Activated CD4-positive, CD25-positive, alpha-beta regulatory T cell treated with anti-CD3 and anti-CD28 coated beads, Interleukin-2, amount 50 U/mL, for 16 hours (primary cell): ENCODE measurements at regions not wholly inside any gene's neighbourhood (a gene's known extent, or its start where the extent isn't known, plus 50 kb on each side); places are given as distances from the start of the nearest gene placed in this dataset.

Experiments
- DNase-seq: peaks from one replicate; pipeline ENCODE4 v3.0.0-alpha.2; 2020; ENCODE audit warnings: low read depth, low spot score

DNA sequence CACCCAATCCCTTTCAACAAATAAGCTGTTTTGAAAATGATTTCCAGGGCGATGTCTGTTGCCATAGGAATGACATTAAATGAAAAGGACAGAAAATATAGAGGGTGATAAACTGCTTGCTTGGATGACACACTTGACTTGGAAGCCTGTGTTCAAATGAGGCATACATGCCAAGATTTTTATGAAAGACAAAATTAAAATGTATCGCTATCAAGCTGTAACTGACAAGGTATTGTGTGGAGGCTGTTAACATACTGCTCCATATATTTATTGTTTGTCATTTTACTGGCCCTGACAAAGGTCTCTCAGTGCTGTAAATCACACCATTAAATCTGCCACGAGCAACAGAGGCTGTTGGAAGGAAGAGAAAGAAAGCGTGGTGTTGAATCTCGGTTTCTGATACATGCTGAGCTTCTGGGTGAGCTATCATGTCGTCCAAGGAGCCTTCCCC is 456.2 kb upstream of the SALL1 start:
- DNase-seq: no peak

DNA sequence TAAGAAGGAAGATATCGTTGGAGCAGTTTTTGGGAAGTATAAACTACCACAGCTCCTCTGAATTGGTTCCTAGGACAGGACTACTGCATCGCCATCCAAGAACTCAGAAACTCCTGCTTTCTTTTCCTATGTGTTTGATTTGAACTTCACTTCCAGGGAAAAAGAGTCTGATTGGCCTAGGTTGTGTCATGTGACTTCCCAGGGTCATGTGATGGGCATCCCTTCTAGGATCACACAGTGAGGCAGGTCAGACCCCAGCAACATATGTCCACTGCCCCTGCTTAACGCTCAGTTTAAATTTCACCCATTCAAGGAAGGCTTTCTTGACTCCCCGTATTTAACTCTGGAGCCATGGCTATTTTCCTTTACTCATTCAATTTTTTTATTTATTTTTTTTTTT is 445.2 kb upstream of the SALL1 start:
- DNase-seq: no peak

DNA sequence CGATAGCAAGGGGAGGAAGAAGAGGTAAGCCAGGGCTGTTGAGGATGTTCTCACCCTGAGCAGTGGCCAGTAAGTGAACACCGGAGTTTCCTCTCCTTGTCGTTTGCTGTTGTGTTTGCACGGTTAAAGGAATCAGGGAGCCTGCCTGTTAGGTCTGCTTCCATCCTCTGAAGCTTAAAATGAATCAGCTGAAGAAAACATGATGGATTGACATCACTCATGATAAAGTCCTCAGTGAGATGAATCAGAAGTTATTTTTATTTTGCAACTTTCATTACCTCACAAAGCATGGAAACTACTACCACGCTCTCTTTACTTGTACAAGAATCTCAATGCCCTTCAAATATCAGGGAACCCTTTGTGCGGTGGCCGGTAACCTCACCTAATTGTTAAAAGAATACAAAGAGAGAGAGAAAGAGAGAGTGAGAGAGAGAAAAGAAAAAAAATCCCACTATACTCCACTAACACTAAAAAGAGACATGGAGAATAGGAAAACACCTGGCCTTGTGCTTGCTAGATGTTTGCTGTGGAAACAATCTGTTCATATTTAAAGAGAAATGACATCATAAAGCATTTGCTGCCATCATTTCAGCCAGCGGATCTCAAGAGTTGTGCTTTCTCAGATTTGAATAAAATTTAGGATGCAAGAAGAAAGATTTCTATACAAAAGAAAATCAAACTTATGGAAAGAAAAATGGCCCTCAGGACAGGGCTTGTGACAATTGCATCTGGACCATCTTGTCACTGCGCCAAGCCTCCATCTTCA is 441.6 kb upstream of the SALL1 start:
- DNase-seq: no peak

DNA sequence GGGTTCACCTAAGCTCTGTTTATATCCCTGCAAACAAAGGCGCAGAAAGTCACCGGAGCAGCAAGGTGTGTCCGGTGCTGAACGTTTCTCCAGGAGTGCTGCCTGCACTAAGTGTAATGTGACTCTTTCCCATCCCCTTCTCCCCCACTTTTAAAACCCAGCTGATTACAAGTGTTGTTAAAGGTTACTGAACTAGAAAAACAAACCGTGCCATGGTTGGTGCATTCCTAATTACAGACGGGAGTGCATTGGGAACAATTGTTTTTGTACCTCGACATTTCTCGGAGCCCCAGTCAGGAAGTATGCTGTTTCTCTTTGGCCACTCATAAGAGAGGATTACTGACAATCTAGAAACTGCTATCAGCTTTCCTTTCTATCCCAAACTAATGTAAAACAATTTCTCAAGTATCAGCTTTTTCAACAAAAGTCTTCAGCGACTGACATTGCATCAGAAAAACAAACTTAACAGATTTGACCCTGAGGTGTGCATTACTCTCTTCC is 441.0 kb upstream of the SALL1 start:
- no peak for DNase-seq

DNA sequence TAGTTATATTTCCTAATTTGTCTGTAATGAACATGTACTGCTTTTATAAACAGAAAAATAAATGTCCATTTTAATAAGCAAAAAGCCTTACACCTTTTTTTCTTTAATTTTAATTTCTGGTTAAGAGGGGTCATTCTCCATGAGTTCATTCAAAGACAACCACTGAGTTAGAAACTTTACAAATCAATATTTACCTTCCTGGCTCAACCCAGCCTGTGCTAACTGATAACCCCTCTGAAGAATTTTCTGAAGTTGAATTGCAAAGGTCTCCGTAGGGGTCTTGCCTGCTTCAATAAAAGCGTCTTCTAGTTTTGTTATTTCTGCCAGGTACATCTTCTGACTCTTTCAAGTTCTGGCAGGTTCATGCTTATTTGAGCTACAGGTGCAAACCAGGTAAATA is 440.4 kb upstream of the SALL1 start:
- no peak for DNase-seq

DNA sequence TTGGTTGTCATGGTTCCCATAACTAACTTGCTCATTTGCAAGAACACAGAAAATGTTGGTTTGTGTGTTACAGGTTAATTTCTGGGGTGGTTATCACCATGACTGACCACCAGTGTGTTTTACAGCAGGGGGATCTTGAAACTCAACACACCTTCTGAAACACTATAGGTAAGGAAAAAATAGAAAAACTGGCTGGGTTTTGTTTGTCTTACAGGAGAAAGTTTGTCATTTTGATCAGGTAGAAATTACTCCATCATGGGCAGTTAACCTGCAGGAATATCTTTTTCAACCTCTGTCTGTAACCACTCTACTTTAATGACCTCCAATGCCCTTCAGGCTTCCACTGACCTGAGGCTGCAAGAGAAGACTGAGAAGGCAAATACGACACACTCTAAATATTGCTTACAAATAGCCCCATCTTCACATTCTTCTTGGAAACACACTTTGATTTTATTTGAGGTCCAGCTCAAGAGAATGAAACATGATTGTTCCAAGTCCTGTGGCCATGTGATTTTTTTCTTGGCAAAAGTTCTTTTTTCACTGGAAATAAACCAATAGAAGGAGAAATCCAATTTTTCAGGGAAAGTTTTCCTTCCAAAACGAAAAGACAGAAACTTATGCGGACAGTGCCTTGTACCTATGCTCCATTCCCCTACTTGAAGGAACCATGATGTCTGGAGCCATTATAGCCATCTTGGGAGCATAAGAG is 428.7 kb upstream of the SALL1 start:
- DNase-seq: no peak

DNA sequence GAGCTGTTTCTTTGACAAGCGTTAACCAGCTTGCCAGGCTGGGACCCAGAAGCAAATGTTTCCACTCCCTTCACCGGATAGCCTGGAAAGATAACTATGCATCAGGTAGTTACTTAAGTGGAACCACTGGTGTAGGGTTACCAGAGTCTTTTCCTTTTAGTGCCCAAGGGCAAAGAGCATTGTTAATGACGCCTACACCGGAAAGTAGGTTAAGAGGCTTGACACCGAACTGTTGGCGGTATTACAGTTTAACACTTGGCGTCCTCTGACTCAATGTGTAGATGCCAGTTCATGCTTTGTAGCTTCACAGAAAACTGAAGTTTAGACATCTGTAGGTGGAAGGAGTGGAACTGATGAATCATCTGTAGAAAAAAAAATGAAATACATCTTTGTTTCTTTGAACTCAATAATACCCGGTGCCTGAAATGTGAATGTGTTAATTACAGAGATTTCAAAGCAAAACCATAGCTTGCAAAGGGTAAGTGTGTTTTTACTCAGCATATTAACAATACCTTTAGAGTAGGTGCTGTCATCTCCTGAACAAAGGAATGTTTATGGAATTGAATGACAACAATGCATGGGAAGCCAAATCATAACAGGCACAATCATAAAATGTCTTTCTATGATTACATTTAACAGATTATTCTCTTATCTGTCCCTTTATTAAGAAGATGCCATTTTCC is 426.7 kb upstream of the SALL1 start:
- DNase-seq: no peak

DNA sequence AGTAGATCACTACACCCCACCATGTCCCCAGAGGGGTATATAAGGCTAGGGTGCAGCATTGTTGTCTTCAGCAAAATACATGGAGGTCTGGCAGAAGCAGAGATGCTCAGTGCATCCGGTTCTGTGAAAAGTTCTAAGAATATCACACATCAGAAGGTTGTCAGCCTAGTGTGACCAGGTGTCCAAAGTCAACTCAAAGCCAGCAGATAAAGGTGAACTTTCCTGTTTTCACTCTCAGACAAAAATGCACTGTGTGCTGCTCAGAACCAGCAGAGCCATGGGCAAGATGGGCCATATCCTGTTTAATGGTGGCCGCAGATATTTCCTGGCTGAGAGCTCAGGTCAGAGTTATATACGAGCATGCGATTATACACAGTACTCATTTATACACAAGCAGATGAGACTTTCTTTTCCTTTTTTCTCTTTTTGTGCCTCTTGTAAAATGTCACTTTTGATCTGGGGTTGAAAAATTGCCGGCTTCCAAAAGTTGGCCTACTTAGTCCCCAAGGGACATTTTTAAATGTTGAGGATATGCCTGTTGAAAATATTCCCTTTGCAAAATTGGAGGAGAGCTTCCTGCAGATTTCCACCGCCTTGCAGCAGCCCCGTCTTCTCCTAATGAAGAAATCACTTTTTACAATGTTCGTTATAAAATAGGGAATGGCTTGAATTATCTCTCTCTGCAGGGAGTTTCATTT is 425.6 kb upstream of the SALL1 start:
- no peak for DNase-seq

DNA sequence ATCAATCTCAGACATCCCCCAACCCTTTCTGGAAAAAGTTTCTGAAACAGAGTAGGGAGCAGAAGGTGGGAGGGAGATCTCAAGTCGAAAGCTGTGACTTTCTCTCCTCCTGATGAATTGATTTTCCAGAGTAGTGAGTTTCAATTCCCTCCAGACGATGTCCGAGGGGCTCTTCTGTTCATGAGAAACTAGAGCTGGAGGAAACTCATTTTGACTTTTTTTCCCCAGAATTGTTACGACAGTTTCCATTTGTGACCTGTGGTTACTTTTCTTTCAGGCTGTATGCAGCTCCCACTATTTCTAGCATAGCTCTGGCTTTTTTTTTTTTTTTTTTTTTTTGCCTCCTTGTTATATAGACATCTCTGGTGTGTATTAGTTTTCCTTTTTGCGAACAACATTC is 422.1 kb upstream of the SALL1 start:
- DNase-seq: no peak

DNA sequence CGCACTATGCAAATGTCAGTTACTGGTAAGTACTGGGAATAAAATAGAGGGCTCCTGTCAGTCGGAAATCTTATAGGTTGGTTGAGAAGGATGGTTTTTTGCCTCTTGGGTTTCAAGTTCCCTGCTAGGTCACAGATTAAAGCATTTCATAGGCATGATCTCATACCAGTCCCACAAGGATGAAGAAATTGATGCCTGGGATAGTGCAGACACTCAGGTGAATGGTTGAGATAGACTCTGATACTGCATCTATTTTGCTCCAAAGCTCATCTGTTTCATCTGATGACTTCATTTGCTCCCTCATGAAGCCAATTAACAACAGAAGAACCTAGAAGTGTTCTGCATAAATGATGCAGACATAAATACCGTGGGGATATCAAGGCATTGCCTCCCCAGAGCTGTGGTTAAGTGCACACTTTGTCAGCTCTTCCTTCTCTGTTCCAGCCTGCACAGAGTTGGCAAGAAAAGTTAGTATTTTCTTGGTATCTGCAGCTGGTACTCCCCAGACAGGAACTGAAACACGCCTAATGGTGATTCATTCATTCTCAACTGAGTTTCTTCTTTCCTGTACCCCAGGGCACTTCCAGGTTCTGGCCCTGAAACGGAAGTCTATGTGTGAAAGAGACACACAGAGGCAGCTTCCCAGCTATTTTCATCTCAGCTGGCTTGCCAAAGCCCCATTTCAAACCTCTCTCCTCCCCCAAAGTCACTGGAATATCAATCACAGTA is 418.3 kb upstream of the SALL1 start:
- DNase-seq: no peak

DNA sequence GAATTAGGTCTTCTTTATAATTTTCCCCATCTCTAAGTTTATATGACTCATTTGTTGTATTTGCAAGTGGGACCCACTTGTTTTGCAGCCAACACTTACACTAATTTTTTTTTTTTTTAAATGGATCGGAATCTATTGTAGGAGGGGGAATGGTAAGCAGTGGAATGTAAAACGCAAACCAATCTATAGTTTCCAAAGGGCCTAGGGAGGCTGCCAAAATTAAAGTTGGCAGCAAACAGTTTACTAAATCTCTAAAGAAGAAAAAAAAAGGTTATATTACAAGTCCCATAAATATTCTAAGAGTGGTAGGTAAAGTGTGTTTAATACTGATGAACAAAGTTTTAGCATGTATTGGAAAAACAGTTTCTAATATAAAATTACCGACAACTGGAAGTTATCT is 416.8 kb upstream of the SALL1 start:
- no peak for DNase-seq

DNA sequence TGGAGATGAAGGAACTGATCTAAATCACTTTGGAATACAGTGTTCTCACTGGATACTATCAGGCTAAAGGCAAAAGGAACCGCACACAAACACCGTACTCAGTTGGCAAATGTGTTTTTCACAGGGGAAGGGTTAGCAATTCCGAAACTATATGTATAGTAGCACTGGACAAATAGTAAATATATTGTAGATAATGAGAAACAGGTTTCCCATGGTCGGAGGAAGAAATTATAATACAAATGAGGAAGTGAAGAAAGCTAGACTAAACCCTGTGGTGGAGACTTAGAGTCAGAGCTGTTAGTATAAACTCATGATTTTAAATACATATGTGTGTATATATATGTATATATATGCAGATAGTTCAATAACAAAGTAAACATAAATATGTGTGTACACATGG is 414.1 kb upstream of the SALL1 start:
- DNase-seq: no peak

DNA sequence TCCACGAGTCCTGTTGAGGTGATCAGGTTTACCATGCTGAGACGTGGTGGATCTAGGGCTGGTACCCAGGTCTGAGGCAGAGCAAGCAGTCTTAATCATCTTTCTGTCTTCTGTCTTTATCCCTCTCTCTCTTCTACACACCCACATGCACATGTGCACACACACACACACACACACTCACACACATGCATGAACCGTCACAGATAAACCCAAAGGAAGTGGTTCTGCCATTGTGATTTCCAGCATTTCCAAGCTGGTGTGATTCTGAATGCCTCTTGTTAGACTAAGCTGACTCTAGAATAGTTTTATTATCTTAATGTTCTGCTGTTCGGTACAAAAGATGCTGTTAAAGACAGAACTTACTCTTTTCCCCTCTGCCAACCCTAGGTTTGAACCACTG is 411.8 kb upstream of the SALL1 start:
- no peak for DNase-seq

DNA sequence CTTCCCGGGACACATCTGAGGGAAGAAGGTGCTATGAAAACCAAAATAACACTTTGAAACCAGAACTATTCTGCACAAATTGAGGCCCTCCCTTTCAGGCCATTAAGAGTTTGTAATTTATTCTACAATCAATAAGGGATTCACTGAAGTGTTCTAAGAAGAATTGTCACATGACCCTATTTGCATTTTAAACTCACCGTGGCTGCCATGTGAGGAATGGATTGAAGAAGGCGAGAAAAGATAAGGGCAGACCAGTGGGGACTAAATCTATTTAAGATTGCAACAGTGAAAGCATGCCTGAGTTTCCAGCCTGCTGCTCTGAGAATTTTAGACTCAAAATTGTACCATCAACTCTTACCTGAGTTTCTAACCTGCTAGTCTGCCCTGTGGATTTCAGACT is 408.8 kb upstream of the SALL1 start:
- DNase-seq: no peak

DNA sequence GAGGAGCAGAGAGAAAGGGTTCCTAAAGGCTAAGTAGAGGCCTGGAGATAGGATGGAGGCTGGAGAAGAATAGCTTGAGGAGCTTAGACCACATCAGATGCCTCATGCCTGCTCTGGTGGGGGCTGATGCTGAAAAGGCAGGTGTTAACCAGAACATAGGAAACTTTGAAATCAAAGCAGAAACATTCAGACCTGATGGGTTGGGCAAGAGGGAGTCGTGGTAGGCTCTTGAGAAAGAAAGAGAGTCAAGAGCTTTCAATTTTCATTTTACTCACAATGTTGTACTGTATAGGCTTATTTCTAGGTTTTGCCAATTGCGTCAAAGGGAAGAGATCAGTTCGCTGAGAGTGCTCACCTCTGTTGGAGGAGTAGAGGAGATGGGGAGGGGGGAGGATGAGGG is 406.6 kb upstream of the SALL1 start:
- no peak for DNase-seq

DNA sequence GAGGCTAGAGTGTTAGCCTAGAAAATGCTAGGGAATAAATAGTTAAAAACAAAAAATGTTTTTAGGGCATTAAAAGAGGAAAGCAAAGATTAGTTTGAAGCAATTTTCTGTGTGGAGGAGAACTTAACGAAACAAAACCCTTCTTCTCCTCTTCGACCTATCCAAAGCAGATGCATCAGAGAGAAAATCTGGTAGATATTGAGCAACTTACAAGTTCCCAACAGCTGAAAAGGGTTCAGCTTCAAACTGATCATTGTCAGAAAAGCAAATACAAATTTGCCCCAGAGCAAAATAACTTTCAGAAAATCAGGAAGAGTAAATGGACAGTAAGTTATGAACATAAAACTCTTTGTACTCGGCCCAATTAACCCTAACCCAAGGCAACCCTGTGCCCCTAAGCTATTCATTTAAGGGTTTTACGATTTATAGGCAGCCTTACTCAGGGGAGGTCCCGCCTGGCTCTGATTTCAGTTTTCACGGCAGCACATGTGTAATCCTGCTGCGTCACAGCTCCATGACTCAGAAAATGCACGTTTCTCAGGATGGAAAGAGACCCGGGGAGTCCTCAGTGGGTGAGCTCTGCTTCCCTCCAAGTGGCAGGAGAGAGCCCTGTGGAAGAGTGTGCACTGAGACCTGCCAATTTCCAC is 405.7 kb upstream of the SALL1 start:
- no peak for DNase-seq

DNA sequence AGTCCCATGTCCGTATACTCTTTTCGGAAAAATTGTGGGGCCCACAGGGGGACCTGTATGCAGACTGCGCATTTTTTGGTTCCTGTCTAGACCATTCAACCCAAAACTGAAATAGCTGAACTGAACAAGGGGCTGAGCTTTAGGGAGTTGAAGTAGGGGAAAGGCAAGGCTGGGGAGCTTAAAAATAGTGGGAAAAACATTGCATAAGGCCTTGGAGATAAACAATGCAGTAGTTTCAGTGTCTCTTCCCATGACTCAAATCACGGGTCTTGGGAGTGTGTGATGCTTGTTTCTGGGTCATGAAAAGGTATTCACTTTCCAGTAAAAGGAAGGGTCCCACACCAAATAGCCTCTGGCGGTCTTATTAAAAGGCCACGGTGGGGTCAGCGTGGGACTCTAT is 402.8 kb upstream of the SALL1 start:
- no peak for DNase-seq

DNA sequence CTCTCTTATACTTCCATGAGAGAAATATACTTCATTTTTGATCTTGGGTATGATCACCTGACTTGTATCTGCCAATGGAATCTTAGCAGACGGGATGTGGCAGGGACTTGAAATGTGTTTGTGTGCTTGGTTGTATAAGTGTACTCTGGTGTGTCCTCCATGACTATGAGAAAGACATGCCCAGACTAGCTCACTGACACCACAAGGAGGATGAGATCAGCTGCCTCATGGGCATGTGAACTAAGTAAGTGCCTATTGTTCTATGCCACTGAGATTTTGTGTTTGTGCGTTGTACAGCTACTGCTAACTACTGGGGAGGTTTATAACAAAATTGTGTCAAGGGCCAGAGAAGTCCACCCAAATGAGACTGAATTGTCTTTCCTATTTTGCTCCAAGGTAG is 402.2 kb upstream of the SALL1 start:
- DNase-seq: no peak

DNA sequence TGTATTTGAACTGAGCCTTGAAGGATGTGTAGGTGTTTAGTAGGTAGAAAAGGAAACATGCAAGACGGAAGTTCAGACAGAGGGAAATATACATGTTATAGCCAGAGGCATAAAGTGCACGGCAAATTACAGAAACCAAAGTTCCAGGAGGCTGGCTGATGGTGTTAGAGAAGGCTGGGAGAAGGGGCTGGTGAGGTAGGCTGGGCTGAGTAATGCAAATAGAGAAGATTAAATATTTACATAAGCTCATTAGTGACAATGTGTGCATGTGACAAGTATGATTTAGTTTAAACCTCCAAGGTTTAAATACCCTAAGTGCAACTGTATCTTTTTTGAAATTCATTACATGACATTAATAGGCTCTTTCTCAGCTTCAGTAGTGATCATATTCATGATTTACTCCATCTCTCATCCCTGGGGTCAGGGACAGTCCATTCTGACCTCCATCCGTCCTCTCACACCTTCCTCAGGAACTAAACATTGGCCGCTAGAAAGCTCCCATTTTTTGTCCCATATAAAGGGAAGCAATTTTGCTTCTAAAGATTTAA is 399.8 kb upstream of the SALL1 start:
- DNase-seq: no peak

DNA sequence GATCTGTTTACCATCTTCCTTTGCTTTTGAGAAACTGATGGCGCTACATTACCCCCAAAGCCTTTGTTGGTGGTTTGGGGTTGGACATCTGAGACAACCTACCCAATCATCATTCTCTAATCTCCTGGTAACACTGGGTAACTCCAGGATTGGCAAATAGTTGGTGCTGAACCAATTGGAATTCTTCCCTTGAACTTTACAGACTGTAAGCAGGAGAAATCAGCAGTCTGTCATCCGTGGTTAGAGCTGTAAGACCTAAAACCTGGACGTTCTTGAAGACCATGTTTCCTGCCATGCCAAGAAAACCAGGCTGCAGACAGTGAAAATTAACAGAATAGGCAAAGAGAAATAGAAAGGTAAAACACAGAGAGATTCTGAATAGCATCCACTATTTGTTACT is 398.8 kb upstream of the SALL1 start:
- DNase-seq: no peak

DNA sequence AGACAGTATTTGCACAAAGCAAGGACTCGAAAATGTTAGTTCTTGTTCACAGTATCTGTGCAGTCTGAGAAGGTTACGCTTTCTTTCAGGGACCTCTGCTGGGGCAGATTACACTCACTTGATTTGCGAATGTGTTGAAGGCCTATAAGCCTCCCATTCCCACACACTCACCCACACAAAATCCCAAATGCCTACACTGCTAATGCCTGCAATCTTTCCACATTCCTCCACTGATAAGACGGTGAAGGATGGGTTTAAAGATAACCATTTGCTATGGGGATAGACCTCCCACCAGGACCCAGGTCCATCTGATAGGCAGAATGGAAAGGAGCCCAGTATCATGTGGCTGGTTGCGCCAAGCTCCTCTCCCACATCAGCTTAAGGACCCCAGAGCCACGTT is 394.9 kb upstream of the SALL1 start:
- no peak for DNase-seq
